Lung (tissue), 11 donors: ENCODE measurements at regions not wholly inside any gene's neighbourhood (a gene's known extent, or its start where the extent isn't known, plus 50 kb on each side); places are given as distances from the start of the nearest gene placed in this dataset.

Source experiments
- ATAC-seq: fragments of 200-7000 bp; cut with Tn5 transposase; one replicate; pipeline ENCODE4 v1.9.1; 2020; ENCODE audit warnings: moderate number of reproducible peaks; ENCODE audit not compliant: insufficient read depth, low FRiP score
- DNase-seq, 3 donors: peaks; one replicate each; pipeline ENCODE4 v3.0.0-alpha.2; 2013 to 2017
- H3K27ac ChIP-seq, 2 donors: one replicate each; pipeline ENCODE4 v1.5.1; 2013; ENCODE audit warnings: mild to moderate bottlenecking in 2 of 2, moderate library complexity in 2 of 2, control low read depth in 1 of 2, inconsistent platforms in 1 of 2, low read depth in 1 of 2, low read length in 1 of 2
- H3K27me3 ChIP-seq, 3 donors: one replicate each; pipeline ENCODE4 v1.5.1; 2013; ENCODE audit warnings: low read length in 2 of 3; ENCODE audit not compliant: control insufficient read depth in 3 of 3, insufficient read depth in 3 of 3
- H3K36me3 ChIP-seq, 4 donors: one replicate each; pipeline ENCODE4 v1.5.1; 2013; ENCODE audit warnings: low read length in 4 of 4, mild to moderate bottlenecking in 1 of 4, moderate library complexity in 1 of 4; ENCODE audit not compliant: control insufficient read depth in 4 of 4, insufficient read depth in 4 of 4
- H3K4me1 ChIP-seq, 5 donors: one replicate each; pipeline ENCODE4 v1.5.1; 2013; ENCODE audit warnings: low read length in 5 of 5, mild to moderate bottlenecking in 2 of 5, moderate library complexity in 1 of 5; ENCODE audit not compliant: control insufficient read depth in 5 of 5, insufficient read depth in 5 of 5
- H3K4me3 ChIP-seq: one replicate; pipeline ENCODE4 v1.5.1; 2013; ENCODE audit warnings: mild to moderate bottlenecking, control low read depth, moderate library complexity
- H3K9ac ChIP-seq, 2 donors: one replicate each; pipeline ENCODE4 v1.5.1; 2013; ENCODE audit warnings: low read length in 2 of 2, control low read depth in 1 of 2; ENCODE audit not compliant: insufficient read depth in 1 of 2
- H3K9me3 ChIP-seq, 4 donors: one replicate each; pipeline ENCODE4 v1.5.1; 2013; ENCODE audit warnings: low read length in 3 of 4, mild to moderate bottlenecking in 1 of 4, moderate library complexity in 1 of 4; ENCODE audit not compliant: control insufficient read depth in 4 of 4, insufficient read depth in 3 of 4
- WGBS, 2 donors: extraction: QIAGEN DNeasy Blood & Tissue Kit; methylation state at CpG; one replicate each; pipeline ENCODE4 v1.1.7; 2013; 5-methylcytosine and 5-hydroxymethylcytosine counted together
- TF ChIP-seq, protein P1 (sequence below): IDR thresholded peaks from 2 replicates; pipeline ENCODE4 v1.5.1; 2012; ENCODE audit warnings: mild to moderate bottlenecking; ENCODE audit errors: control extremely low read depth, extremely low read depth
- donor health status: control.
- donor health status: control.
- donor health status: Bipolar disorder and iron deficiency.
- donor health status: healthy.
- donor health status: DM: yes; HTN: yes; CAD: no.

- no peak overlapping the region for H3K27ac ChIP-seq
- ATAC-seq (no peak), DNase-seq (no peak)
- TF ChIP-seq, protein P1, sequence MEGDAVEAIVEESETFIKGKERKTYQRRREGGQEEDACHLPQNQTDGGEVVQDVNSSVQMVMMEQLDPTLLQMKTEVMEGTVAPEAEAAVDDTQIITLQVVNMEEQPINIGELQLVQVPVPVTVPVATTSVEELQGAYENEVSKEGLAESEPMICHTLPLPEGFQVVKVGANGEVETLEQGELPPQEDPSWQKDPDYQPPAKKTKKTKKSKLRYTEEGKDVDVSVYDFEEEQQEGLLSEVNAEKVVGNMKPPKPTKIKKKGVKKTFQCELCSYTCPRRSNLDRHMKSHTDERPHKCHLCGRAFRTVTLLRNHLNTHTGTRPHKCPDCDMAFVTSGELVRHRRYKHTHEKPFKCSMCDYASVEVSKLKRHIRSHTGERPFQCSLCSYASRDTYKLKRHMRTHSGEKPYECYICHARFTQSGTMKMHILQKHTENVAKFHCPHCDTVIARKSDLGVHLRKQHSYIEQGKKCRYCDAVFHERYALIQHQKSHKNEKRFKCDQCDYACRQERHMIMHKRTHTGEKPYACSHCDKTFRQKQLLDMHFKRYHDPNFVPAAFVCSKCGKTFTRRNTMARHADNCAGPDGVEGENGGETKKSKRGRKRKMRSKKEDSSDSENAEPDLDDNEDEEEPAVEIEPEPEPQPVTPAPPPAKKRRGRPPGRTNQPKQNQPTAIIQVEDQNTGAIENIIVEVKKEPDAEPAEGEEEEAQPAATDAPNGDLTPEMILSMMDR = no peak
- no peak overlapping the region for H3K9ac ChIP-seq
- no peaks in the 10 kb centered on the region for H3K4me1 ChIP-seq
- no peaks in the 10 kb centered on the region for H3K36me3 ChIP-seq
- no peaks in the 10 kb centered on the region for H3K27me3 ChIP-seq
- no peaks in the 10 kb centered on the region for H3K9me3 ChIP-seq
- WGBS, 2 donors = 88 to 97% methylated on average over 4 of the region's 4 CpGs
- no peak overlapping the region for H3K4me3 ChIP-seq
These were observed 60.7 kb upstream of the INHBA start for GRCh38 chr7:41763626-41764025.

DNA sequence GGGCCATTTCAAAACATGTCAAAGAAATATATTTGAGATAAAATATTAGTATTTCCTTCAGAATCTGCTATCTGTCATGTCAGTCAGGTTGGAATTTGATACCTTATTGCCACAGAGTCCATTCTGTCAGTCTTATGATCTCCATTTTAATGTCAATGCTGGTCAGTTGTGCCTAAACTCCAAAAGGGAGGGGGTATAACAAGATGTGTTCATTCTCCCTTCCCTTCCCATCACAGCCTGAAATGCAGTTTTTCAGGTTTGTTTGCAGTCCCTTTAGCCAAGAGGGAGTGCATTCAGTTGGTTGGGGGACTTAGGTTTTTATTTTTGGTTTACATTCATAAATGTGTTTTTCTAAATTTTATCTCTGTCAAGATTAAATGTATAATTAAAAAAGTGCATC, 59.8 kb upstream of the INHBA start:
- no peak for ATAC-seq
- TF ChIP-seq, protein P1 = no peak
- no peak for DNase-seq
- no peaks in the 10 kb centered on the region for H3K27me3 ChIP-seq
- no peaks in the 10 kb centered on the region for H3K4me1 ChIP-seq
- H3K36me3 ChIP-seq = no peaks in the 10 kb centered on the region
- H3K9me3 ChIP-seq = no peaks in the 10 kb centered on the region
- no peak overlapping the region for H3K4me3 ChIP-seq
- no peak overlapping the region for H3K27ac ChIP-seq
- H3K9ac ChIP-seq = no peak overlapping the region

- peaks cover 0 to 2% (median 0%) of the 10 kb centered on the region in 4 donors for H3K9me3 ChIP-seq
- no peak overlapping the region for H3K27ac ChIP-seq
- H3K27me3 ChIP-seq = no peaks in the 10 kb centered on the region
- TF ChIP-seq, protein P1 = no peak
- 86 to 92% methylated on average over 1 of the region's 1 CpG for WGBS, 2 donors
- no peaks in the 10 kb centered on the region for H3K36me3 ChIP-seq
- DNase-seq = no peak
- ATAC-seq = no peak
- no peaks in the 10 kb centered on the region for H3K4me1 ChIP-seq
- H3K4me3 ChIP-seq = no peak overlapping the region
- H3K9ac ChIP-seq = no peak overlapping the region
These were observed 57.4 kb upstream of the INHBA start for GRCh38 chr7:41760293-41760692.

DNA sequence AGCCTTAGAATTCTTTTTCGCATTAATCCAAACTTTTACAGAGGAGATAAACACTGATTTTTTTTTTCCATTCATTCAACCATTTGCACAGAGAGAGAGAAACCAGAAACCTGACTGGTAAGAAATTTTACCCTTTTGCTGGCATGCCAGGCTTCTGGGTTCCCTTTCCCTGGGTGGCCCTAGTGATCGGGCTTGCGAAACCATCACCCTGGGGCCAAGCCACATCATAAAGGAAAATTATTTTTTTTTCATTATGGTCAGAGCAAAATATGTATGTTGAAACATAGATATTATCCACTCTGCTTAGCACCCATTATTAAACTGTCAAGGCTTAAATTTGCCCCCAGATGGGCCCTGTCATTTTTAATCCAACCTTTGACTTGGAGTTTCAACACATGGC, 55.4 kb upstream of the INHBA start:
- DNase-seq (no peak), ATAC-seq (no peak)
- TF ChIP-seq, protein P1 = no peak
- Histone ChIP-seq H3K9me3 (peaks cover 0 to 3% (median under 1%) of the 10 kb centered on the region in 4 donors), H3K4me3 (no peak overlapping the region), H3K9ac (no peak overlapping the region), H3K27ac (no peak overlapping the region), H3K36me3 (no peaks in the 10 kb centered on the region), H3K4me1 (no peaks in the 10 kb centered on the region), H3K27me3 (no peaks in the 10 kb centered on the region)
- 59 to 73% methylated on average over 3 of the region's 3 CpGs for WGBS, 2 donors
